Tibial nerve (tissue), 3 donors: ENCODE measurements at regions not wholly inside any gene's neighbourhood (a gene's known extent, or its start where the extent isn't known, plus 50 kb on each side); places are given as distances from the start of the nearest gene placed in this dataset.

Experiments used
- CTCF ChIP-seq, 5 experiments: fragments of 200-600 bp in 3 of 5; fragments of 450-650 bp in 2 of 5; sonication (generic) in 3 of 5; IDR thresholded peaks; one replicate each; pipeline ENCODE4 v1.5.1; 2016 to 2019; ENCODE audit warnings: antibody characterized with exemption in 5 of 5, mild to moderate bottlenecking in 3 of 5, moderate library complexity in 2 of 5
- POLR2A ChIP-seq, 2 donors: fragments of 450-650 bp; IDR thresholded peaks; one replicate each; pipeline ENCODE4 v1.6.1; 2017; ENCODE audit warnings: antibody characterized with exemption in 2 of 2, mild to moderate bottlenecking in 2 of 2, moderate library complexity in 2 of 2

- no peak for TF ChIP-seq CTCF (IDR thresholded peaks at IDR 0.05)
- TF ChIP-seq POLR2A (IDR thresholded peaks at IDR 0.05): no peak
These were observed 131.8 kb upstream of the MAP1LC3B2 start for GRCh38 chr12:116427200-116427930.
